MCF 10A (cell line): ENCODE measurements at regions not wholly inside any gene's neighbourhood (a gene's known extent, or its start where the extent isn't known, plus 50 kb on each side); places are given as distances from the start of the nearest gene placed in this dataset.

Experiments used
- BruUV-seq: library from RNA; stranded (reverse); fragments of 400-500 nt; replicated peaks from 2 replicates; lab custom pipeline; 2021; lab: Mats Ljungman, UMichigan
- CTCF ChIA-PET: fragments of 300-600 bp; sonication (Branson Sonifier 250); formaldehyde crosslinking; extraction: SDS; loops from one replicate; lab custom pipeline; 2021; ENCODE audit warnings: antibody characterized with exemption, inconsistent platforms; lab: Yijun Ruan, JAX
- POLR2A ChIA-PET: fragments of 300-600, 350-650 bp; sonication (Branson Sonifier 250); formaldehyde crosslinking; extraction: SDS; loops from one replicate; lab custom pipeline; 2020; ENCODE audit warnings: antibody characterized with exemption, inconsistent platforms; lab: Yijun Ruan, JAX
- DNase-seq: peaks from one replicate; pipeline ENCODE4 v3.0.0-alpha.2; 2018; ENCODE audit not compliant: unreplicated experiment
- H3K27ac Mint-ChIP-seq: one replicate; pipeline ENCODE4 v1.8.0; 2022; ENCODE audit warnings: mild to moderate bottlenecking, low read depth, mixed read lengths; ENCODE audit not compliant: unreplicated experiment
- H3K27me3 Mint-ChIP-seq: one replicate; pipeline ENCODE4 v1.8.0; 2022; ENCODE audit warnings: mixed read lengths; ENCODE audit not compliant: insufficient read depth, unreplicated experiment
- H3K36me3 Mint-ChIP-seq: one replicate; pipeline ENCODE4 v1.8.0; 2022; ENCODE audit warnings: mild to moderate bottlenecking, moderate library complexity, mixed read lengths; ENCODE audit not compliant: insufficient read depth, unreplicated experiment
- H3K4me1 Mint-ChIP-seq: one replicate; pipeline ENCODE4 v1.8.0; 2022; ENCODE audit warnings: mixed read lengths; ENCODE audit not compliant: insufficient read depth, unreplicated experiment
- H3K4me3 Mint-ChIP-seq: one replicate; pipeline ENCODE4 v1.8.0; 2022; ENCODE audit warnings: mild to moderate bottlenecking, moderate library complexity, mixed read lengths; ENCODE audit not compliant: unreplicated experiment
- H3K9me3 Mint-ChIP-seq: one replicate; pipeline ENCODE4 v1.8.0; 2022; ENCODE audit warnings: mixed read lengths; ENCODE audit not compliant: unreplicated experiment
- intact Hi-C: fragments of 100-400 bp; cut with micrococcal nuclease; formaldehyde crosslinking; loops from 2 replicates; pipeline ENCODE4 v1.14.1; 2022
- TF ChIP-seq, protein P1 (sequence below): fragments of 200-600 bp; IDR thresholded peaks from one replicate; pipeline ENCODE4 v1.8.0; 2022; ENCODE audit warnings: antibody characterized with exemption, mild to moderate bottlenecking; ENCODE audit not compliant: unreplicated experiment

GRCh38 chr15:38872732-38873131, 308.1 kb upstream of the RASGRP1 start:
- Mint-ChIP-seq H3K9me3 (peaks cover 7% of the 10 kb centered on the region), H3K4me3 (no peak overlapping the region), H3K27ac (no peak overlapping the region), H3K4me1 (peaks cover 8% of the 10 kb centered on the region), H3K27me3 (no peaks in the 10 kb centered on the region), H3K36me3 (no peaks in the 10 kb centered on the region)
- TF ChIP-seq, protein P1, sequence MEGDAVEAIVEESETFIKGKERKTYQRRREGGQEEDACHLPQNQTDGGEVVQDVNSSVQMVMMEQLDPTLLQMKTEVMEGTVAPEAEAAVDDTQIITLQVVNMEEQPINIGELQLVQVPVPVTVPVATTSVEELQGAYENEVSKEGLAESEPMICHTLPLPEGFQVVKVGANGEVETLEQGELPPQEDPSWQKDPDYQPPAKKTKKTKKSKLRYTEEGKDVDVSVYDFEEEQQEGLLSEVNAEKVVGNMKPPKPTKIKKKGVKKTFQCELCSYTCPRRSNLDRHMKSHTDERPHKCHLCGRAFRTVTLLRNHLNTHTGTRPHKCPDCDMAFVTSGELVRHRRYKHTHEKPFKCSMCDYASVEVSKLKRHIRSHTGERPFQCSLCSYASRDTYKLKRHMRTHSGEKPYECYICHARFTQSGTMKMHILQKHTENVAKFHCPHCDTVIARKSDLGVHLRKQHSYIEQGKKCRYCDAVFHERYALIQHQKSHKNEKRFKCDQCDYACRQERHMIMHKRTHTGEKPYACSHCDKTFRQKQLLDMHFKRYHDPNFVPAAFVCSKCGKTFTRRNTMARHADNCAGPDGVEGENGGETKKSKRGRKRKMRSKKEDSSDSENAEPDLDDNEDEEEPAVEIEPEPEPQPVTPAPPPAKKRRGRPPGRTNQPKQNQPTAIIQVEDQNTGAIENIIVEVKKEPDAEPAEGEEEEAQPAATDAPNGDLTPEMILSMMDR = no peak
- POLR2A ChIA-PET = no interaction called here
- no TSS peak for BruUV-seq
- no peak for DNase-seq
- CTCF ChIA-PET = interaction anchor here (0.7 to 0.9 kb wide), 2 partner anchors 42 to 185 kb away, joined by 3 read pairs; no protein-coding TSS in a partner anchor
- intact Hi-C loops = no loop called here

GRCh38 chr15:38873158-38873557, 308.5 kb upstream of the RASGRP1 start:
- H3K27ac Mint-ChIP-seq = no peak overlapping the region

DNA sequence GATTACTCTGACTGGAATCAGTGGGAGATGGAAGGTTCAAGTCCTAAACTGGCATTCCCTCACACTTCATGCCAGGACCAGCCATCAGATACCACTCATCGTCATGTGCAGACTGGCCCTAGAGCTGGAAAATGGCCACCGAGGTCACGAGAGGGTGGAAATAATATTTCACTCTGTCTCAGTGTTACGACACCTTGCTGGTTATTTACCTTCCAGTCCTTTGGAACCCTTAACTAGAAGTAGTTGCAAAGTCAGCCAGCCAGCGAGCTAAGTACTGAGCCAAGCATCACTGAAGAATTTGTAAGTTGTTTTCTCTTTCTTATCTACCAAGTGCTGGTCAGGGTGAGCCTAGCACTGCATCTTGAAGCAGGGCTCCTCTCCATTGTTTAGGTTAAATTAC, 309.9 kb upstream of the RASGRP1 start:
- intact Hi-C loops = no loop called here
- ChIA-PET POLR2A (interaction anchor here (0.9 kb wide), 1 partner anchor 11 kb away, joined by 3 read pairs; no protein-coding TSS in a partner anchor), CTCF (interaction anchor here (0.5 to 1.6 kb wide), 4 partner anchors 12 to 706 kb away, joined by 3 to 4 read pairs (median 4); no protein-coding TSS in a partner anchor)
- peak; percentile 14 for DNase-seq
- H3K4me3 Mint-ChIP-seq = no peak overlapping the region
- H3K4me1 Mint-ChIP-seq = peaks cover 8% of the 10 kb centered on the region
- BruUV-seq = no TSS peak
- TF ChIP-seq, protein P1 = no peak
- peaks cover 4% of the 10 kb centered on the region for H3K9me3 Mint-ChIP-seq
- no peak overlapping the region for H3K27ac Mint-ChIP-seq
- no peaks in the 10 kb centered on the region for H3K36me3 Mint-ChIP-seq
- no peaks in the 10 kb centered on the region for H3K27me3 Mint-ChIP-seq

More at GRCh38 chr15:38873158-38873557, 308.5 kb upstream of the RASGRP1 start:
- ChIA-PET CTCF (no interaction called here), POLR2A (interaction anchor here (0.6 kb wide), 1 partner anchor 12 kb away, joined by 3 read pairs; no protein-coding TSS in a partner anchor)
- no peak overlapping the region for H3K4me3 Mint-ChIP-seq
- H3K27me3 Mint-ChIP-seq = no peaks in the 10 kb centered on the region
- intact Hi-C loops = no loop called here
- H3K4me1 Mint-ChIP-seq = peaks cover 7% of the 10 kb centered on the region
- TF ChIP-seq, protein P1 = no peak
- H3K36me3 Mint-ChIP-seq = no peaks in the 10 kb centered on the region
- H3K9me3 Mint-ChIP-seq = peaks cover 7% of the 10 kb centered on the region
- no TSS peak for BruUV-seq
- no peak for DNase-seq

- H3K4me1 Mint-ChIP-seq = peaks cover 13% of the 10 kb centered on the region
- TF ChIP-seq, protein P1 = no peak
- H3K4me3 Mint-ChIP-seq = no peak overlapping the region
- ChIA-PET POLR2A (no interaction called here), CTCF (interaction anchor here (0.6 to 1.3 kb wide), 2 partner anchors 26 to 59 kb away, joined by 3 to 4 read pairs; no protein-coding TSS in a partner anchor)
- no TSS peak for BruUV-seq
- no peaks in the 10 kb centered on the region for H3K9me3 Mint-ChIP-seq
- H3K36me3 Mint-ChIP-seq = no peaks in the 10 kb centered on the region
- no peaks in the 10 kb centered on the region for H3K27me3 Mint-ChIP-seq
- no peak for DNase-seq
- intact Hi-C loops = no loop called here
- no peak overlapping the region for H3K27ac Mint-ChIP-seq
Observed at GRCh38 chr15:38876211-38876610, 311.6 kb upstream of the RASGRP1 start.
